ENCODE measurements at regions not wholly inside any gene's neighbourhood (a gene's known extent, or its start where the extent isn't known, plus 50 kb on each side); places are given as distances from the start of the nearest gene placed in this dataset.
"Not testable (repeated sequence)": the region's sequence is repeated elsewhere in the genome, so short reads cannot be mapped to it uniquely, and the experiment has no call there.

GRCh38 chr4:83981156-83981555 is 445.2 kb downstream of the GPAT3 start:
- no peak for DNase-seq

- no peak for DNase-seq
Measured at GRCh38 chr4:83979773-83980172, 443.9 kb downstream of the GPAT3 start.

- no peak for DNase-seq
Measured at GRCh38 chr4:83974111-83974780, 438.3 kb downstream of the GPAT3 start.

- no peak for DNase-seq
Measured at GRCh38 chr4:83964996-83965541, 429.2 kb downstream of the GPAT3 start.

GRCh38 chr4:83962492-83962891 is 426.6 kb downstream of the GPAT3 start:
- DNase-seq: no peak

GRCh38 chr4:83961575-83961974 is 425.7 kb downstream of the GPAT3 start:
- DNase-seq: no peak

- no peak for DNase-seq
Measured at GRCh38 chr4:83959160-83959559, 423.3 kb downstream of the GPAT3 start.

- no peak for DNase-seq
Measured at GRCh38 chr4:83947830-83948193, 411.9 kb downstream of the GPAT3 start.

GRCh38 chr4:83947125-83947829 is 411.4 kb downstream of the GPAT3 start:
- DNase-seq: no peak

GRCh38 chr4:83943691-83944090 is 407.8 kb downstream of the GPAT3 start:
- not testable (repeated sequence) for DNase-seq

- no peak for DNase-seq
Measured at GRCh38 chr4:83932750-83933391, 397.0 kb downstream of the GPAT3 start.

- DNase-seq: no peak
Measured at GRCh38 chr4:83931659-83932438, 395.9 kb downstream of the GPAT3 start.

- DNase-seq: no peak
Measured at GRCh38 chr4:83929550-83929949, 393.6 kb downstream of the GPAT3 start.

GRCh38 chr4:83926950-83927349 is 391.0 kb downstream of the GPAT3 start:
- DNase-seq: no peak

GRCh38 chr4:83923341-83923740 is 387.4 kb downstream of the GPAT3 start:
- DNase-seq: no peak

- no peak for DNase-seq
Measured at GRCh38 chr4:83922402-83922801, 386.5 kb downstream of the GPAT3 start.

GRCh38 chr4:83921124-83921523 is 385.2 kb downstream of the GPAT3 start:
- DNase-seq: no peak

GRCh38 chr4:83920375-83920774 is 384.5 kb downstream of the GPAT3 start:
- DNase-seq: no peak

- DNase-seq: no peak
Measured at GRCh38 chr4:83917572-83917971, 381.7 kb downstream of the GPAT3 start.

GRCh38 chr4:83910693-83911092 is 374.8 kb downstream of the GPAT3 start:
- no peak for DNase-seq

GRCh38 chr4:83906561-83906960 is 370.7 kb downstream of the GPAT3 start:
- DNase-seq: no peak

GRCh38 chr4:83905952-83906351 is 370.0 kb downstream of the GPAT3 start:
- DNase-seq: no peak

- not testable (repeated sequence) for DNase-seq
Measured at GRCh38 chr4:83903740-83904139, 367.8 kb downstream of the GPAT3 start.

Measured in GOT3 (cell line).